Adrenal gland (tissue), 5 donors: ENCODE measurements at regions not wholly inside any gene's neighbourhood (a gene's known extent, or its start where the extent isn't known, plus 50 kb on each side); places are given as distances from the start of the nearest gene placed in this dataset.

Experiments used
- CTCF ChIP-seq, 6 experiments: fragments of 450-650 bp in 4 of 6; fragments of 200-600 bp in 2 of 6; sonication (generic) in 1 of 6; IDR thresholded peaks; 1 replicate in 5 of 6; 2 replicates in 1 of 6; pipeline versions ENCODE4 v1.5.1 to v1.8.0; 2016 to 2021; ENCODE audit warnings: antibody characterized with exemption in 6 of 6, mild to moderate bottlenecking in 2 of 6, moderate library complexity in 1 of 6
- POLR2A ChIP-seq, 2 donors: fragments of 450-650 bp; IDR thresholded peaks; one replicate each; pipeline ENCODE4 v1.6.1; 2017; ENCODE audit warnings: antibody characterized with exemption in 2 of 2, mild to moderate bottlenecking in 2 of 2, moderate library complexity in 1 of 2
- donor health status: DM: no; HTN: no; CAD: no.

- TF ChIP-seq POLR2A (IDR thresholded peaks at IDR 0.05) = no peak
- no peak for TF ChIP-seq CTCF (IDR thresholded peaks at IDR 0.05)
These were observed 233.1 kb upstream of the FERMT1 start for GRCh38 chr20:6355754-6356451.
